ENCODE measurements at regions not wholly inside any gene's neighbourhood (a gene's known extent, or its start where the extent isn't known, plus 50 kb on each side); places are given as distances from the start of the nearest gene placed in this dataset.

- TF ChIP-seq TAF1 (IDR thresholded peaks at IDR 0.05; ENCODE audit: borderline replicate concordance, low read depth, low read length): no peak
- TF ChIP-seq PBX3 (IDR thresholded peaks at IDR 0.05): no peak
- no peak for TF ChIP-seq RXRA (IDR thresholded peaks at IDR 0.05; ENCODE audit: borderline replicate concordance, low read depth)
- TF ChIP-seq TCF12 (IDR thresholded peaks at IDR 0.05): no peak
- no peak for TF ChIP-seq RAD21 (IDR thresholded peaks at IDR 0.05; ENCODE audit: low read length)
These were observed 262.0 kb downstream of the PLK2 start (continued) for GRCh38 chr5:58197875-58198274.

GRCh38 chr5:58191443-58191842 lies 268.4 kb downstream of the PLK2 start:
- Histone ChIP-seq H3K4me3 (ENCODE audit: low read depth in 2 of 2, low read length in 1 of 2) (no peak overlapping the region), H4K20me1 (ENCODE audit: insufficient read depth) (no peaks in the 10 kb centered on the region), H3K27ac (ENCODE audit: low read depth in 2 of 2, low read length in 1 of 2) (no peak overlapping the region), H3K9me3 (no peaks in the 10 kb centered on the region), H2AFZ (ENCODE audit: low read depth) (no peak overlapping the region), H3F3A (replicated peaks; ENCODE audit: insufficient read depth) (peaks cover 24% of the 10 kb centered on the region), H3K4me1 (ENCODE audit: control insufficient read depth in 1 of 2, insufficient read depth in 2 of 2, low read depth in 1 of 2, low read length in 1 of 2) (peaks cover 0 to 14% of the 10 kb centered on the region in 2 experiments; a peak in 2 of 4 replicates), H3K79me2 (ENCODE audit: insufficient read depth) (no peaks in the 10 kb centered on the region), H3K9me2 (no peaks in the 10 kb centered on the region), H3K4me2 (no peak overlapping the region), H3K36me3 (replicated peaks in 1 of 2; ENCODE audit: control insufficient read depth in 1 of 2, insufficient read depth in 2 of 2, low read length in 1 of 2) (no peaks in the 10 kb centered on the region), H3K27me3 (ENCODE audit: insufficient read depth) (no peaks in the 10 kb centered on the region), H3K9ac (no peak overlapping the region)
- DNase-seq: no peak
- TF ChIP-seq CTCF (IDR thresholded peaks at IDR 0.05) (no peak), MEF2A (IDR thresholded peaks at IDR 0.05; ENCODE audit: borderline replicate concordance, low read depth) (no peak), EP300 (IDR thresholded peaks at IDR 0.05; ENCODE audit: borderline replicate concordance in 1 of 2, low read depth in 1 of 2, low read length in 1 of 2) (no peak), RFX5 (IDR thresholded peaks at IDR 0.05; ENCODE audit: low read length) (no peak), USF2 (IDR thresholded peaks at IDR 0.05; ENCODE audit: borderline replicate concordance, low read depth, low read length) (no peak), EZH2phosphoT487 (IDR thresholded peaks at IDR 0.05; ENCODE audit: borderline replicate concordance, low read depth) (no peak), NRF1 (IDR thresholded peaks at IDR 0.05; ENCODE audit: low read depth, low read length) (no peak), IRF3 (IDR thresholded peaks at IDR 0.05; ENCODE audit: low read depth, low read length) (no peak), FOSL2 (IDR thresholded peaks at IDR 0.05; ENCODE audit: borderline replicate concordance, low read depth) (no peak), RXRA (IDR thresholded peaks at IDR 0.05; ENCODE audit: borderline replicate concordance, low read depth) (no peak), TAF1 (IDR thresholded peaks at IDR 0.05; ENCODE audit: borderline replicate concordance, low read depth, low read length) (no peak), GABPA (IDR thresholded peaks at IDR 0.05; ENCODE audit: low read depth) (no peak), RAD21 (IDR thresholded peaks at IDR 0.05; ENCODE audit: low read length) (no peak), GATA2 (CRISPR knock-in tag; IDR thresholded peaks at IDR 0.05) (no peak), SMC3 (IDR thresholded peaks at IDR 0.05; ENCODE audit: low read depth, low read length) (no peak), SIN3A (IDR thresholded peaks at IDR 0.05; ENCODE audit: borderline replicate concordance, low read depth, low read length) (no peak), REST (IDR thresholded peaks at IDR 0.05; ENCODE audit: low read depth, low read length) (no peak), CHD2 (IDR thresholded peaks at IDR 0.05; ENCODE audit: low read length, partially characterized antibody) (no peak)
- 90% methylated on average over 1 of the region's 1 CpG for WGBS (ENCODE audit: low lambda C conversion rate)
- ChIA-PET CTCF (interaction anchor here (1.0 kb wide), 1 partner anchor 12 kb away, joined by 5 read pairs; no protein-coding TSS in a partner anchor), POLR2A (no interaction called here)
